ENCODE measurements at regions not wholly inside any gene's neighbourhood (a gene's known extent, or its start where the extent isn't known, plus 50 kb on each side); places are given as distances from the start of the nearest gene placed in this dataset.
"Not testable (repeated sequence)": the region's sequence is repeated elsewhere in the genome, so short reads cannot be mapped to it uniquely, and the experiment has no call there.

DNA sequence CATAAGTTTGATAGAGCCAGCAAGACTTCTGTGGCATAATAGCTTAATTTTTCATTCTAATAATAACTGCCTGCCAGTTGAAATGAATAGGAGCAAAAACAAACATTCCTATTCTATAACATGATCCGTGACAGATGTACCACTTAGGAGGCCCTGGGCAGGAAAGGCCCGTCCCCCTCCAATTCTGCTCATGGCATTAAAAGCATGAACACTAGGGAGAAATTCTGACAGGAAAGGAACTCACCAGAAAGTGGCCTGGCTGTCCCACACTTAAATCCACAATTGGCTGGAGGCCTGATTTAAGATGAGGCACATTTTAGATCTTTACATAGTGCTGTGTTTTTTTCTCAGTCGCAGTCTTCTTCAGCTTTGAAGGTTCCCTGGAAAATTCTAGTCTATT, 261.9 kb upstream of the ETAA1 start:
- DNase-seq: no peak

DNA sequence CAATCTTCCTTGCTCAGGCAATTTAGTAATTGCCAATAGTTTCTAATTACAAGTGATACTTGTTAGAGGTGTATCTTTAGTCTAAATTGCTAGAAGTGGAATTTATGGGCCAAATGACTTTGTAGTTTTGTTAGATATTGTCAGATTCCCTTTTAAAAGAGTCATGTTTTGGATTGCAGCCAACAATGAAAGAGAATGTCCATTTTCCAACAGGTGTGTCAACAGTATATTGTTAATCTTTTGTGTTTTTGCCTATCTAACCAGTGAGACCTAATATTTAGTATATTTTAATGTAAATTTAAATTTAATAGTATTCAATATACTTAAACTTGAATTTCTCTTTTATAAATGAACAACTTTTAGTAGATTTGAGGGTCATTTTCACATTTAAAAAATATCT, 259.4 kb upstream of the ETAA1 start:
- no peak for DNase-seq

DNA sequence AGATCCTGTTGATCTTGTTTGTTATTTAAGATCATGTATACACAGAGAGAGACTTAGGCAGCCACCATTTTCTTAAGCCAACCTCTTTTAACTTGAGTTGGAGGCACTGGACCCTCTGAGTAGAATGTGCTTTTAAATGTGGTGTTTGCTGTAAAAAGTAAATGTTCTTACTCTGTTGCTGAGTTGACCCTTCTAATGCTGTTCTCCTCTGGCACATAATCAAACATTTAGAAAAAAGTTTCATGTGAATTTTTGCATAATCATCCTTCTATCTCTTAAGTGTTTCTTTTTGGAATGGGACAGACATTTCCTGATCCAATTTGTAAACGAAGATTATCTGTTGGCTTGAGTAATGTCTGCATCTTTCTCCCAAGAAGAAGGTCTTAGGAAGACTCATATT, 255.1 kb upstream of the ETAA1 start:
- DNase-seq: no peak

DNA sequence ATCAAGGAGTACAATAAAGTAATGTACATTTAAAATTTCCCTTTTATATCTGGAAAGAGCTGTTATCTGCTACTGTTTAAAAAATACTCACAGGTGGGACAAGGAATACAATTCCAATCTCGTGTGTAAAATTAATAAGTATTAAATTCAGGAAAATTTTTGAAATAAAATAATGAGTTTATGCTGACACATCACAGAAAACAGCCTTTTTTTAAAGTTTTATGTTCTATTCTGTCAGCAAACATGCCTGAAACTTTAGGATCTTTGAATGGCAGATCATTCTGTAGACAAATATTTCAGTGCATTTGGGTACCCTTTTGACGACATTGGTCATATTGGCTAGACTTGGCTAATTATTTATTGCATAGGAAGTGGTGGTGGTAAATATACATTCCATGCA, 254.4 kb upstream of the ETAA1 start:
- no peak for DNase-seq

DNA sequence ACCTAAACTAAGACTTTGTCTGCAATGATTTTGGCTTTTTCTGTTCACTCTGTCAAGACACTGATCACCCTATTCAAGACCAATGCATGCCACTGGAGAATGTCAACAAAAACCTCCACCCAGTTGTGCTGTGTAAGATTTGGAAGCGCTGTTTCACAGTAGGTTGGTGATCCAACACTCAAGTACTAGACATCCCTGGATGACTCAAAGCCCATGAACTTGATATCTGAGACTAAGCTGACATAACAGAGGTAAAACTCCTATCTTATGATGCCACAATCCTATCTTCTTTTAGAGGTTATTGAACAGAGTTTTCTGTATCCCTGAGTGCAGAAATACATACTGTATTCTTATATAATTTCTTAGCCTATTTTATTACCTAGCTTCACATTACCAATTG, 251.3 kb upstream of the ETAA1 start:
- DNase-seq: no peak

DNA sequence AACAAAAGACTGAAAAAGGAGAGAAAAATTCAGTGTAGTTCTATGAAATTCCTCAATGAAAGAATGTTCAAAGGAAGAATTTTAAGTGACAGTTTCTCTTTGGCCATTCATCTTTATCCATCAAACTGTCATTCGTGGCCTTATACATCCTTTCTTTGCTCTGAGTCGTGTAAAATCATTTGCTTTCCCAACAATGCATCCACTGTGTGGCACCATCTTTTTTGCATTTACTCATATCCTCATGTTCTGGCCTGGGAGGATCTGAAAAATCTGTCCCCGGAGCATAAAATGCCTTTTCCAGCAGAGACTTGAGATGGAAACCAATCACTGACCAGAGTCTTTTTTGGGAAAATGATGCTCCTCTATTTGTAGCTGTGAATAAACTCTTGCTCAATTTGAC, 240.3 kb upstream of the ETAA1 start:
- DNase-seq: no peak

DNA sequence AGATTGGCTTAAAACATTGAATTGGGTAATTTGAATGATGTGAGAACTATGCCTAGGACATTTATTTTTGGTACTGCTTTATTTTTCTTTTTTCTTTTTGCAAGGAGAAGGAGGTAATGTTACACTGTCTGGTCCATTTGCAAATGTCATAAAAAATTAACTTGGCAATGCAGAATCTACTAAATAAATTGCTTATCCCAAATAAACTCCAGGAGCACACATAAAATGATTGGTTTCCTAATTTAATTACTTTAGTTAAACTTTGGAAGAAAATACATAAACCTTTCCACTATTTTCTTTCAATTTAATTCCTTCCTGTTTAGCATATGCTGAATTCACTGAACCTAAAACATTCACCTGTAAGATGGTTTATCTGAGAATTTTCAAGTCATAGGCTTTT, 238.4 kb upstream of the ETAA1 start:
- DNase-seq: no peak

DNA sequence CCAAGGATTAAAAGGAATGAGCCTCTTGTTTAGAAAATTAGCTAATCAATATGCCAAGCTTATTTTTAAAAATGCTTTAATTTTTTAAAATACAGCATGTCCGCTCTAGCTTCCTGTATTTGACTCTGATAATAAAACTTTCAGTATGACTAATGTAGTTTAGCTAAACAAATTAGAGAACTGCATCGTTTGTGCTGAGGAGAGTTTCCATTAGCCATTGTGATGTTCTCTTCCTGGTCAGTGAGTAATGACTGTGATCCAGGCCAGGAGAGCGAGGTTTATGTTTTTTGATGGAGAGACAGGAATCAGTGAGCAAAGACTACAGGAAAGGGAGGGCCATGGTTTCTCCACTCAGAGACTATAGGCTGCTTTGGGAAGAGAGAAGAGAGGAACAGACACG, 237.2 kb upstream of the ETAA1 start:
- DNase-seq: no peak

DNA sequence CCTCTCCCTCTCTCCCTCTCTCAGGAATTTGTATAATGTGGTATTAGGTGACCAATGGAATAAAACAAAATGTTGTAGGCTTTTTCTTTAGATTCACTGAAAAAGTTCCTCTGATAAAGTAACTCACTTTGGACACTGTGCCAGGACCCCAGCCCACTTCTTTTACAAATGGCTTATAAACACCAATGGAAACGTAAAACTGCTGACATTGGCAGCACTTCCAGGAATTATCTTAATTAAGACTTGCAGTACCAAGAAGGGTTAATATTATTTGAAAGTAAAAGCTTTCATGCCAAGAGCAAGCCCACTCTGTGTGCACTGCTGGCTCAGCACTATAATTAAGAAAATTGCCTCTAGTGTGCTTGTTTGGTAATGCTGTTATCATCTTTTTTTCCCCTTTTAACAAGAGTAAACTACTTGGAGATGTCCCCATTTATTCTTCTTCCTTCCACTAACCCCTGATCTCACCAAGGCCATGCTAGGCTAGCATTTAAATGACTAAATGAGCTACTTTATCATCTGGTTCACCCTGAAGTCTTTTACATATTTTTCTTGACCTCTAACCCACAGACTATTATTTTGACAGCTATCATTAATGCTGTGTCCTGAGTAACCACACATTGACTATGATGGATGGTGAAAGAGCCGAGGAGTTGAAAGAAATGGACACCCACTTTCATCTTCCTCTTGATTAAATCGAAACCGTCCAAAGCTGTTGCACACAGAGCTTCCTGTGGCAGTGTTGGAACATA, 232.2 kb upstream of the ETAA1 start:
- no peak for DNase-seq

DNA sequence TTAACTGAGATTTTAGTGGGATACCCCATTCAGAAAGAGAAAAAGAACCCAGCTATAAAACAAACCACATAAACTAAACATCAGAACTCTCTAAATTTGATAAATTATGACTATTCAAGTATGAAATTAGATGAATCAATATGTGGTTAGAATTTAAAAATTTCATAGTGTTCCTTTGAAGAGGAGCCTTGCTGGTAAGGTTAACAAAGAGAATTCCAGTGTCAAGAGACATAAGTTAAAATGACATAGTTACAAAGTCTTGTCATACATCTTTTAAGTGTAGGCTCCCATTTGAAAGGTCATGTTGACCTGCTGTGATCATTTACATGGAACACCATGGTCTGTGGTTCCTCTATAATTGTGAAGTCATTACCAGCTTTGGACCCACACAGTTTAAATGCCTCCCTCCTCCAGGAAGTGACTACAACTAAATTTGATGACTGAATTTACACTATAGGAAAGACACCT, 231.6 kb upstream of the ETAA1 start:
- DNase-seq: no peak

DNA sequence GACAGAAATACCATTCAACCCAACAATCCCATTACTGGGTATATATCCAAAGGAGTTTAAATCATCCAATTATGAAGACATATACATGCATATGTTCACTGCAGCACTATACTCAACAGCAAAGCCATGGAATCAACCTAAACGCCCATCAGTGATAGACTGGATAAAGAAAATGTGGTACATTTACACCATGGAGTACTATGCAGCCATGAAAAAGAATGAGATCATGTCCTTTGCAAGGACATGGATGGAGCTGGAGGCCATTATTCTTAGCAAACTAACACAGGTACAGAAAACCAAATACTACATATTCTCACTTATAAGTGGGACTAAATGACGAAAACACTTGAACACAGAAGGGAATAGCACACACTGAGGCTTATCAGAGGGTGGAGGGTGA, 230.6 kb upstream of the ETAA1 start:
- not testable (repeated sequence) for DNase-seq

DNA sequence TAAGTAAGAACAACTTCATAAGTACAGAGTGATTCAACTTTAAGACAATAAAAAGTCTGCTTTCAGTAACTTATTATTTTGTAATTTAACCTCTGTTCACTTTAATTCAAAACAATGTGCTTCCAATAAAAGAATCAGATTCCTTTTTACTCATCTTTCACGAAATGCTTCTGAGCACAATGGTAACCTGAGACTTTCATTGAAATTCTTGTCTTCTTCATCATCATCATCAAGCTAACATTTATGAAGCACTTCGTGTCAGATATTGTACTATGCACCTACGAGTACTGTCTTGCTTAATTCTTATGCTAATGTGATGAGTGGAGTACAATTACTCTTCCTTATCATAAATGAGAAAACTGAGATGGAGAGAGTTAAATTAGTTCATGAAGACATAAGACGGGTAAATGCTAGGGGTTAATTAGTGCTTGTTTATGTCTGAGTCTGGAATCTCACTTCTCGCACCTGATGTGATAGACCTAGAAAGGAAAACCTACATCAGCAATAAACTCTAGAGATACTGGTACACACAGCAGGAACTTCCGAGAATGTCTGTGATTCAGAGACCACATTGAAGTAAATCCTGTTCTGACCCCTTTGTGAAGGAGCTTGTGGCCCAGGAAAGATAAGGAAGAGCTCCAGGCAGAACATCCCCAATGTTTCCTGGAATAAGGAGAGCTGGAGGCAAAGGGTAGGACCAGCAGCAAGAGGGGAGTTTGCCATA, 227.6 kb upstream of the ETAA1 start:
- no peak for DNase-seq

DNA sequence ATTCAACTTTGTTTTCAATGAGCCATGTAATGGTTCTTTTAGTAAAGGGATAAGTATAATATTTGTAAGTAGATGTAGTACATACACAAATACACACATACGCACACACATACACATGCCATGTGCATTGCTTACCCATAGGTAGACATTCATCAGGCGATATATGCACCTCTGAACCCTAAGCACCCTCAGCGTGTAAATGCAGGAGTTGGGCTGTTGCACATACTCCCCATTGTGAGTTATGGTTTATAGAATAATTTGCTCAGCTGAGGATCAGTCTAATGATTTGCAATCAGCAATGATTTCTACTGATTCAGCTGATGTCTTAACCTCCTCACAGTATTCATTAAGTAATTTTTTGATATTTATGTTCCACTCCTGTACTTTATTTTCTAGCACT, 217.6 kb upstream of the ETAA1 start:
- DNase-seq: no peak

DNA sequence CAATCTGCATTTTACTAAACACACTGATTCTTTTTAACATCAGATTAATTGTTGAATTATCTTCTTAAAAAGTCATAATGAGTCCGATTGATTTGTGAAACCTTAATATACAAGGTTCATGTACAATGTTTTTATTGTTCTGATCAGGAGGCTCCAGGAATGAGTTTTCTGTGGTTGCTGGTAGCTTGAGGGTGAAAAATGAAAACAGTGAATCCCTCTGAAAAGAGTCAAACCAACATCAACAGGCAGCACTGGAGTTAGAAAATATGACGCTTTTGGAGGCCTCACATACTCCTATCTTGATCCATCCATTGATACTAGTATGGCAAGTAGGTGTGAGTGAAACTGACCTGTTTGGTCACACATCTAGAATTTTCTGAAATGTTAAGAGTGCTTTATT, 216.3 kb upstream of the ETAA1 start:
- no peak for DNase-seq

DNA sequence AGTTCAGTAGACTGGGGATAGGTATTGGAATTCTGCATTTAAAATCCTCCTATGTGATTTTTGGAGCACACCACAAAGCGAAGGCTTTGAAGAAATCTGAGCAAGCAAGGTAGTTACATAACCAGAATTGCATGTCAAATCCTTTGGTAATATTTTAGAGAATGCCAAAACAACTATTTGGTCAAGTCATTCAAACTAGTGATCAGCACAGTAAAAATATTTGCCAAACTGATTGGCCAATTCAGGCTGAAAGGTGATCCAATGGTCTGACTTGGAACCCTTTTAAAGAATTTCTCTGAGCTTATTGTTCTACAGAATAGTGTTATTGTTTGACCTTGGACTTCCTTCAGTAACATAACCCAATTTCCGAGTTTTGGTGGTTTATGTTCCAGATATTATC, 214.2 kb upstream of the ETAA1 start:
- DNase-seq: no peak

DNA sequence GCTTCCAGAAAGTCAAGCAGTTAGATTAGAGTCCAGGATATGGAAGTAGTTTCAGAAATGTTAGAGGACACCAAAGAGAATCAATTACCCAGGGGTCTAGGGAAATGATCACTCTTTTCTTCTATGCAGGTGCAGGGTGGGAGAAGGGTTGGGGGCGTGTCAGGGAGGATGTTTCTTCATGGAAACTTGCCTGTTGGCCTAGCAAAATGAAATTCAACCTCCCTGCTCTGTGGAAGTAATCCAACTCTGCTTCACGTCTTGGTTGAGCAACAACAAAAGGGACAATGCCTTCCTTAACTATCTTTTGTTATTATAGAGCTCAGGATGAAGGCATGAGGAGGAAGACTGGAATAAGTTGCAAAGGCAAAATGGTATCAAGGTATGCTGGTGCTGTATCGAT, 210.8 kb upstream of the ETAA1 start:
- no peak for DNase-seq

DNA sequence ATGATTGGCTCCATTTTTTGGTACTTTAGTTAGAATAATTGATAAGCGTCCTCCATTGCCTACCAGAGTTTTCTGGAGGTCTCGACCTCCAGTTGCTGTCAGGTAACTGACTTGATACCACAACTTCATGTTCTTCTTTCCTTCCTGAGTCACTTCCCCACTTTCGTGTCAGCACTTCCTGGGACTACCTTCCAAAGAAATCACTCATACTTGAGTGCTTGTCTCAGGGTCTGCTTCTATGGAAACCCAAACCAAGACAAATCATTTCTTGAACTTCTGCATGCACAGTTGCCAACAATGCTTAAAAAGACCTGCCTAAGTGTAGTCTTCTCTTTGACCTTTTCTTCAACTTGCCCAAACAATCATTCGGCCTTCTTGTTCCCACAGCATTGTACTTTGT, 210.3 kb upstream of the ETAA1 start:
- no peak for DNase-seq

DNA sequence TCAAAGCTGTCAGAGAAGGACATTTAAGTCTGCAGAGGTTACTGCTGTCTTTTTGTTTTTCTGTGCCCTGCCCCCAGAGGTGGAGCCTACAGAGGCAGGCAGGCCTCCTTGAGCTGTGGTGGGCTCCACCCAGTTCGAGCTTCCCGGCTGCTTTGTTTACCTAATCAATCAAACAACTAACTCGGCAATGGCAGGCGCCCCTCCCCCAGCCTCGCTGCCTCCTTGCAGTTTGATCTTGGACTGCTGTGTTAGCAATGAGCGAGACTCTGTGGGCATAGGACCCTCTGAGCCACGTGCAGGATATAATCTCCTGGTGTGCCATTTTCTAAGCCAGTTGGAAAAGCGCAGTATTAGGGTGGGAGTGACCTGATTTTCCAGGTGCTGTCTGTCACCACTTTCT, 201.8 kb upstream of the ETAA1 start:
- not testable (repeated sequence) for DNase-seq

DNA sequence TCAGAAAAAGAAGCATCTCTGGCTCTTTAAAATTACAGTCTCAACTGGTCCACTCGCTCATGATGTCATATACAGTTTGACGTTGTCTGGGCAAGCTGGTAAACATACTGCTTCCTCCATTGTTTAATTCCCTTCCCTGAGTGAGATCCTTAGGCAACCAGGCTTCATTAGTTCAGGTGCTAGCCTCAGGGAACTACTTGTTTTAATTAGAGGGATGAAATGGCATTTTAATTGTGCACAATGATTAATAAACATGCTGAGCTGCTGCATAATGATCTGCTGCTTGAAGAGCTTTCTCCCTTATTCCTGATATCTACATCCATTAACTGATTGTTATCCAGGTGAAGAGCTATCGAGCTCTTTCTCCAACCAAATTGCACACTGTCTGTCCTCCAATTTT, 195.6 kb upstream of the ETAA1 start:
- no peak for DNase-seq

DNA sequence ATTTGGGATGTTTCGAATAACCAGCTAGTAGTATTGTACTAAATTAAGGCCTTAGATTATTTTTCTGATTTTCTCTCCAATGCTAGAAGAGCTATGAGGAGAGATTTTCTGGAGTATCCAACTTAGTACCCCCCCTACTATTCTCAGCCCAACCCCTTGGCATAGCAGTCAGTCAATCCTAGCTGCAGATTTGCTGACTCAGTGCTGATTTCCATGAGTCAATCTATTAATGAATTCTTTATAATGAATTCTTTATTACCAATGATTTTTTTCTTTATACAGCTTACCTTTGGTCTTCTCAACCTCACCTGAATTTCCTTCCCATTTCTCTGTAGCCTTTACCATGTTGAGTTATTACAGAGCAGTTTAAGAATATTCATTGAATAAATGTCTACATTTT, 192.8 kb upstream of the ETAA1 start:
- no peak for DNase-seq

DNA sequence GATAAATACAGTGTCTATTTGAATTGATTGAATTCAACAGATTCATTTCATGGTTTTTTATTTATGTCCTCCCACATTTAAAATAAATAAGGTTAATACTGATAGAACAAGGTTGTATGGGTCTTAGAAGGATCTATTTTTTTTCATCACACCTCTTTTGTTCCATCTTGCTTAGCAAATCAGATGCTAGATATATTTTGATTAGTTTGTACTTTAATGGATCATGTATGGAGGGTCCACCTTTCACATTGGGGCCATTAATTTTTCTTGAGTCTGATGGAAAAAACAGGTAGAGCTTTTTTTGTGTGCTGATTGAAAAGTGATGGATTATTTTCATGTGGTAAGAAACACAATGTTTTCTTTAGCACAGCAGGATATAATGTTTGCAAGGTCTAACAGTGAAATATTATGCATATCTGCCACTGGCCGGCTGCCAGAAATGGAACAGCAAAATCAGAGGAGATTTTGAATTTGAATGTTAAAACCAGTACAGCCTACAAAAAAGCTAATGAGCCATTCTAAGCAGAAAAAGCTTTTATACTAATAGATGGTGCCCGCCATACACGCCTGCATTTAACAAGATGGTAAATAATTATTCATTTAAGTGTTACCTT, 188.1 kb upstream of the ETAA1 start:
- DNase-seq: no peak

DNA sequence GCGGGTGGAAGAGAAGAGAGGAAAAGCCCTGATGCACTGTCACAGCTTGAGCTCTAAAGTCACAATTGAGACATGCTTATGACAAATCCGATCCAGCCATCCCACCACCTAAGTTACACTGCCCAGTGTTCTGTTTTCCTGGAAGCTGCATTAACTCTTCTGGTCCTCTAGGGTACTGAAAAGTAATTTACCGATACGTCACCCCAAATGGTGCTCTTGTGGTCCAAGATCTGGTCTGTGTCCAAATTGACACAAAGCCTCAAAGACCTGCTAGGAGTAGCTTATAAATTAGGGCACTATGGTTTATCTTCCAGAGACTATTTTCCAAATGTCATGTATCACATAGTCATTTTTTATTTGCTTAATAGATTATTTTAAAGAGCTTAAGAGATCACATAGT, 186.7 kb upstream of the ETAA1 start:
- no peak for DNase-seq

DNA sequence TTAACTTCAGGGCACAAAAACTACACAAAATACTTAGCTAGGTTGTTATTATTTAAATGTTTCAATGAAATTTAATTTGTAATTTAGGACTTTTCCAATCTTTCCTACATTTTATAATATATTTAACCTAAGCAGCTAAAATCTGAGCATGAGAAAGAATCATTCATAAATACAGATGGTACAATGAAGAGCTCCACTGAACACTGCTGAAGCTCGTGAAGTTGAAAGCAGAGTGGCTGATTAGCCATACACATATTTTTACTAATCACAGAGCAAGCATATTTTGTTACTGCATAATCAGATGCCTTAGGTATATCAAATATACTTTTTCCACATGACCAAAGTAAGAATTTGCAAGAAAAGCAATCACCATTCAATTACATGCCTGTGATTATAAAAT, 184.9 kb upstream of the ETAA1 start:
- no peak for DNase-seq

DNA sequence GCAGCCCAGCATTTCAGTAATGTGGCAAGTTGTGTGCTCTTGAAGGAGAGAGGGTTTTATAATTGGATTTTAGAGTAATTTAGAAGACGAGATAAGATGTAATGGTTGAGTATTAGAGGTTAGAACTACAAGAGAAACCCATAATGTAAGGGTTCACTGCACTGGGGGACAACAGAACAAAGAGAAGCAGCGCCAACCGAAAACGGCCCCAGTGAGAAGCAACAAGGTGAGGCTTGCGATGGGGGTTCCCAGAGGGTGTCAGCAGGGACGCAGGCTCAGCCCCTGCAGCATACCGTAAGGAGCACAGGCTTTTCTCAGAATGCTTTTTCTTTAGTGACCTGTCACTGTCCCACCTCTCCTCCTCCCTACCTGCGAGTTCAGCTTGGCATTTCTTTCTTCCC, 183.9 kb upstream of the ETAA1 start:
- DNase-seq: no peak

Data from right forelimb (tissue), 1 donor.